Sigmoid colon (tissue), 6 donors: ENCODE measurements at regions not wholly inside any gene's neighbourhood (a gene's known extent, or its start where the extent isn't known, plus 50 kb on each side); places are given as distances from the start of the nearest gene placed in this dataset.

Source experiments
- DNase-seq: peaks from one replicate; pipeline ENCODE4 v3.0.0-alpha.2; 2019
- H3K27ac ChIP-seq, 4 donors: fragments of 200-600 bp; sonication (generic); one replicate each; pipeline ENCODE4 v1.5.1; 2016 to 2019; ENCODE audit warnings: mild to moderate bottlenecking in 1 of 4
- H3K27me3 ChIP-seq, 3 donors: fragments of 200-600 bp; sonication (generic); one replicate each; pipeline ENCODE4 v1.5.1; 2019; ENCODE audit warnings: mild to moderate bottlenecking in 1 of 3
- H3K36me3 ChIP-seq, 4 donors: fragments of 200-600 bp; sonication (generic); one replicate each; pipeline ENCODE4 v1.5.1; 2016 to 2019
- H3K4me1 ChIP-seq, 4 donors: fragments of 200-600 bp; sonication (generic); one replicate each; pipeline ENCODE4 v1.5.1; 2017 to 2019
- H3K4me3 ChIP-seq, 4 donors: fragments of 200-600 bp; sonication (generic); one replicate each; pipeline ENCODE4 v1.5.1; 2017 to 2019; ENCODE audit warnings: mild to moderate bottlenecking in 2 of 4, moderate library complexity in 1 of 4
- H3K9me3 ChIP-seq, 4 donors: fragments of 200-600 bp in 3 of 4; sonication (generic) in 3 of 4; one replicate each; pipeline versions ENCODE4 v1.5.1 to v1.6.1; 2013 to 2019
- EP300 ChIP-seq, 4 donors: sonication (generic); formaldehyde crosslinking; IDR thresholded peaks; one replicate each; pipeline ENCODE4 v1.6.1; 2017; ENCODE audit warnings: antibody characterized with exemption in 4 of 4
- POLR2A ChIP-seq, 2 donors: fragments of 450-650 bp; IDR thresholded peaks; one replicate each; pipeline ENCODE4 v1.6.1; 2016; ENCODE audit warnings: antibody characterized with exemption in 2 of 2, mild to moderate bottlenecking in 2 of 2, moderate library complexity in 2 of 2
- POLR2AphosphoS5 ChIP-seq, 4 donors: sonication (generic); formaldehyde crosslinking; IDR thresholded peaks; one replicate each; pipeline ENCODE4 v1.6.1; 2017; ENCODE audit warnings: antibody characterized with exemption in 4 of 4
- WGBS, 2 donors: extraction: QIAGEN DNeasy Blood & Tissue Kit; methylation state at CpG; one replicate each; pipeline ENCODE4 v1.1.7; 2013; 5-methylcytosine and 5-hydroxymethylcytosine counted together
- intact Hi-C: fragments of 100-400 bp; cut with DNase I; formaldehyde crosslinking; loops from one replicate; pipeline ENCODE4 v1.15.1; 2023
- TF ChIP-seq, protein P1 (sequence below), 4 experiments: fragments of 450-650 bp in 3 of 4; fragments of 200-600 bp in 1 of 4; IDR thresholded peaks; one replicate each; pipeline ENCODE4 v1.5.1; 2016 to 2019; ENCODE audit warnings: antibody characterized with exemption in 4 of 4, mild to moderate bottlenecking in 3 of 4, moderate library complexity in 2 of 4
- donor health status: healthy with polysubstance abuse.
- donor health status: healthy.

DNA sequence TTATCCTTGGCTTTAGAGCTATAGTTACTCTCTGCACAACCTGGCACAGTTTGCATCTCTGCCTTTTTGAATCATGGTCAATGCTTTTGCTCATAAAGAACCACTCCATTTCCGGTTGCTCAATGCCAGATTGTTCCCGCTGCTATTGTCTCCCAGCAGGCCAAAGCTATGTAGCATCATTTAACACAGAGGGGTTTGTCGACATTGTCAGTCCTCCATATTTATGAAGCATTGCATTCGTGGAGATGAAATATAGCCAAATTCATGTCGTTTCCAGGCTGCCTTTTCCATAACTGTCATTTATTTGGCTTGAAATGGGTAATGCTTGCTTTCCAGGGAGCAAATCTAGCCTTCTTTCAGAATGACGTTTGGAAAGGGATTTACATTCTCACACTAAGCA, 598.8 kb downstream of the EPHA7 start:
- TF ChIP-seq, protein P1, sequence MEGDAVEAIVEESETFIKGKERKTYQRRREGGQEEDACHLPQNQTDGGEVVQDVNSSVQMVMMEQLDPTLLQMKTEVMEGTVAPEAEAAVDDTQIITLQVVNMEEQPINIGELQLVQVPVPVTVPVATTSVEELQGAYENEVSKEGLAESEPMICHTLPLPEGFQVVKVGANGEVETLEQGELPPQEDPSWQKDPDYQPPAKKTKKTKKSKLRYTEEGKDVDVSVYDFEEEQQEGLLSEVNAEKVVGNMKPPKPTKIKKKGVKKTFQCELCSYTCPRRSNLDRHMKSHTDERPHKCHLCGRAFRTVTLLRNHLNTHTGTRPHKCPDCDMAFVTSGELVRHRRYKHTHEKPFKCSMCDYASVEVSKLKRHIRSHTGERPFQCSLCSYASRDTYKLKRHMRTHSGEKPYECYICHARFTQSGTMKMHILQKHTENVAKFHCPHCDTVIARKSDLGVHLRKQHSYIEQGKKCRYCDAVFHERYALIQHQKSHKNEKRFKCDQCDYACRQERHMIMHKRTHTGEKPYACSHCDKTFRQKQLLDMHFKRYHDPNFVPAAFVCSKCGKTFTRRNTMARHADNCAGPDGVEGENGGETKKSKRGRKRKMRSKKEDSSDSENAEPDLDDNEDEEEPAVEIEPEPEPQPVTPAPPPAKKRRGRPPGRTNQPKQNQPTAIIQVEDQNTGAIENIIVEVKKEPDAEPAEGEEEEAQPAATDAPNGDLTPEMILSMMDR (IDR thresholded peaks at IDR 0.05): no peak
- TF ChIP-seq POLR2A (IDR thresholded peaks at IDR 0.05) (no peak), POLR2AphosphoS5 (IDR thresholded peaks at IDR 0.05) (no peak), EP300 (IDR thresholded peaks at IDR 0.05) (no peak)
- Histone ChIP-seq H3K4me3 (no peak overlapping the region), H3K36me3 (no peaks in the 10 kb centered on the region), H3K4me1 (no peaks in the 10 kb centered on the region), H3K27me3 (no peaks in the 10 kb centered on the region), H3K27ac (no peak overlapping the region), H3K9me3 (no peaks in the 10 kb centered on the region)
- 67 to 78% methylated on average over 6 of the region's 6 CpGs for WGBS, 2 donors
- DNase-seq: no peak
- intact Hi-C loops: no loop called here

DNA sequence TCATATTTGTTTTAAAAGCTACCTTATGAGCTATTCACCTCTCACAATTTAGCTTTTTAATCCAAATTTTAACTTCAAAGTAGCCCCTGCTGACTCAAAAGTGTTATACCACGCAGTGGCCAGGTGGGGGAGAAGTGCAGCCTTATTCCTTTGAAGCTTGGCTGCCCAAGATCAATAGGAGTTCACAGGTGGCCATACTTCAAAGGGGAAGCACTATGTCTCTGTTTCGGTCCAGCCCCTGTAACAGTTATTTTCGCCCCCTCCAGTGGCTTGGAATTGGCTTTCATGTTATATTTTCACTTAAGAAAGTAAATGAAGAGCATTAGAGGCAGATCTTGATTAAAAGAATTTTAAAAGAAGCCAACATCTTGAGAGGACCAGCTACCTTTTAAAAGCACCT, 608.4 kb downstream of the EPHA7 start:
- 6 to 12% methylated on average over 3 of the region's 3 CpGs for WGBS, 2 donors
- H3K27ac ChIP-seq: no peak overlapping the region
- no peaks in the 10 kb centered on the region for H3K9me3 ChIP-seq
- no peaks in the 10 kb centered on the region for H3K36me3 ChIP-seq
- intact Hi-C loops: no loop called here
- H3K4me3 ChIP-seq: no peak overlapping the region
- TF ChIP-seq, protein P1 (IDR thresholded peaks at IDR 0.05): peak in 1 of 4 experiments; percentile 41
- TF ChIP-seq EP300 (IDR thresholded peaks at IDR 0.05) (no peak), POLR2AphosphoS5 (IDR thresholded peaks at IDR 0.05) (no peak)
- no peaks in the 10 kb centered on the region for H3K27me3 ChIP-seq
- no peaks in the 10 kb centered on the region for H3K4me1 ChIP-seq
- DNase-seq: no peak

DNA sequence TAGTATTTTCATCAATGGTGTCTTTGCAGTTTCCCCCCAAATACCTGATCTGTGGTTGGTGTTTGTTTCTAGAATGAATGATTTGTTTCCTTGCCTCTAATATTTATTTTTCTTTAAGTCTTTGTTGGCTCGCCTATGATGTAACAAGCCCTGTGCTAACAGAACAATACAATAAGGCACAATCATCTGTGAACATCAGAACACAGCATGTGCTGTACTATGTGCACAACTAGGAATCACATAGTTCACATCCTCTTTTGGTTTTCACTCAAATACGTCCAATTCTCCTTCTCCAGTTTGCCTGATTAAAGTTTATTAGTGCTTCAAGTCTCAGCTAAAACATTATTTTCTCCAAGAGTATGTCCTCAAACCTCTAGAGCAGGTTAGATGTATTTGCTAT, 613.1 kb downstream of the EPHA7 start:
- no peaks in the 10 kb centered on the region for H3K9me3 ChIP-seq
- H3K4me1 ChIP-seq: no peaks in the 10 kb centered on the region
- no peaks in the 10 kb centered on the region for H3K27me3 ChIP-seq
- no peak overlapping the region for H3K4me3 ChIP-seq
- no peaks in the 10 kb centered on the region for H3K36me3 ChIP-seq
- no peak for DNase-seq
- H3K27ac ChIP-seq: no peak overlapping the region
- no peak for TF ChIP-seq EP300 (IDR thresholded peaks at IDR 0.05)
- TF ChIP-seq POLR2AphosphoS5 (IDR thresholded peaks at IDR 0.05): no peak
- no peak for TF ChIP-seq POLR2A (IDR thresholded peaks at IDR 0.05)
- TF ChIP-seq, protein P1 (IDR thresholded peaks at IDR 0.05): no peak
- intact Hi-C loops: no loop called here
- WGBS, 2 donors: 41 to 56% methylated on average over 2 of the region's 2 CpGs

DNA sequence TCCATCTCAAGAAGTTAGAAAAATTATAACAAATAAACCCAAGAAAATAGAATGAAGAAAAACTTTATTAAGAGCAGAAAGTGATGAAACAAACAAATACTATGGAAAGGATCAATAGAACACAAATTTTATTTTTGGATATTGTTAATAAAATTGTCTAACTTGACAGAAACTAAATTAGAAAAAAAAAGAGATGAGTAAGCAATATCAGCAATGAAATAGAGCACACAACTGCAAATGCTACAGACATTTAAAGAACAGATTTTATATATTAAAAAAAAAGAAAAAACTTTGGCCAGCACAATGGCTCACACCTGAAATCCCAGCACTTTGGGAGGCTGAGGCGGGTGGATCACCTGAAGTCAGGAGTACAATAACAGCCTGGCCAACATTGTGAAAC, 628.0 kb downstream of the EPHA7 start:
- H3K9me3 ChIP-seq: no peaks in the 10 kb centered on the region
- intact Hi-C loops: no loop called here
- H3K36me3 ChIP-seq: no peaks in the 10 kb centered on the region
- DNase-seq: no peak
- no peaks in the 10 kb centered on the region for H3K4me1 ChIP-seq
- 89 to 91% methylated on average over 1 of the region's 1 CpG for WGBS, 2 donors
- H3K27me3 ChIP-seq: no peaks in the 10 kb centered on the region
- H3K4me3 ChIP-seq: no peak overlapping the region
- H3K27ac ChIP-seq: no peak overlapping the region
- TF ChIP-seq, protein P1 (IDR thresholded peaks at IDR 0.05): no peak
- TF ChIP-seq POLR2A (IDR thresholded peaks at IDR 0.05): no peak
- no peak for TF ChIP-seq POLR2AphosphoS5 (IDR thresholded peaks at IDR 0.05)

DNA sequence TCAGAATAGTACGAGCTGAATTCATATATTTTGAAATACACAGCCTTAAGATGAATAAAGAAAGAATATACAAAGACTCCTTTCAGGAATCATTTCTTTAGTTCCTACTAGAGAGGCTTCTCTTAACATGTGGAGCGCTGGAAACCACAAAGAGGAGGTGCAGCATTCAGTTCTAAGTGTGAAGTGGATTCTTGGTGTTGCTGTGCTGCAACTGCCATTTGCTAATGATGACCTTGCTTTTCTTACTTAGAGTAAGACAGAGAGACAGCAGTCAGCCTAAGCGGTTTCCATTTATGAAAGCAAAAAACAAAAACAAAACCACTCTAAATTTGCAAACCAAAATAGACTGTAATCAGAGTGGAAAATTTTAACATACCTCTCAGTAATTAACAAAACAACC, 629.0 kb downstream of the EPHA7 start:
- Histone ChIP-seq H3K27ac (no peak overlapping the region), H3K36me3 (no peaks in the 10 kb centered on the region), H3K4me3 (no peak overlapping the region), H3K27me3 (no peaks in the 10 kb centered on the region), H3K9me3 (no peaks in the 10 kb centered on the region), H3K4me1 (no peaks in the 10 kb centered on the region)
- WGBS, 2 donors: 70 to 78% methylated on average over 3 of the region's 3 CpGs
- no peak for DNase-seq
- intact Hi-C loops: no loop called here
- TF ChIP-seq, protein P1 (IDR thresholded peaks at IDR 0.05): no peak
- TF ChIP-seq EP300 (IDR thresholded peaks at IDR 0.05): no peak
